CD1c-positive myeloid dendritic cell (primary cell): ENCODE measurements at regions not wholly inside any gene's neighbourhood (a gene's known extent, or its start where the extent isn't known, plus 50 kb on each side); places are given as distances from the start of the nearest gene placed in this dataset.

Experiments used
- DNase-seq: peaks from one replicate; pipeline ENCODE4 v3.0.0-alpha.2; 2016; ENCODE audit errors: extremely low spot score

DNA sequence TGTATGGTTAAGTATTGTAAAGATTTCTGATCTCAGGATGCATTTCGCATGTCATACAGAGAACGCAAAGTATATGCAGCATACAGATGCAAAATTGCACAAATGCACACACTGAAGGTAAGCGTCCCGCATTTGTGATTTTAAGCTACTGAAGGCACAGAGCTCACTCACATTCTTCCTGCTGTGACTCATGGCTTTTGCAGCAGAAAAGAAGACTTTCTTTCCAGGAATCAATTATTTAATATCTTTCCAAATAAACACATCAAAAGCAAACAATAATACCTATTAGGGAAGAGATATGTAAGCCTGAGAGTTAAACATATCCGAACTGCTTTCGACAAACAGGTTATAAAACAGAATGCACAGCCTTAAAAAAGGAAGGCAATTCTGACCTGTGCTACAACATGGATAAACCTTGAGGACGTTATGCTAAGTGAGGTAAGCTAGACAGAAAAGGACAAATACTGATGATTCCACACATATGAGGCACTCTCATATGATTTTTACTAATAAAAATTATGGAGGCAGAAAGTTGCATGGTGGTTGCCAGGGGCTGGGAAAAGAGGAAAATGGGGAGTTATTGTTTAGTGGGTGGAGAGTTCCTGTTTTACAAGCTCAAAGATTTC, 109.0 kb downstream of the TFAP2A start:
- no peak for DNase-seq

DNA sequence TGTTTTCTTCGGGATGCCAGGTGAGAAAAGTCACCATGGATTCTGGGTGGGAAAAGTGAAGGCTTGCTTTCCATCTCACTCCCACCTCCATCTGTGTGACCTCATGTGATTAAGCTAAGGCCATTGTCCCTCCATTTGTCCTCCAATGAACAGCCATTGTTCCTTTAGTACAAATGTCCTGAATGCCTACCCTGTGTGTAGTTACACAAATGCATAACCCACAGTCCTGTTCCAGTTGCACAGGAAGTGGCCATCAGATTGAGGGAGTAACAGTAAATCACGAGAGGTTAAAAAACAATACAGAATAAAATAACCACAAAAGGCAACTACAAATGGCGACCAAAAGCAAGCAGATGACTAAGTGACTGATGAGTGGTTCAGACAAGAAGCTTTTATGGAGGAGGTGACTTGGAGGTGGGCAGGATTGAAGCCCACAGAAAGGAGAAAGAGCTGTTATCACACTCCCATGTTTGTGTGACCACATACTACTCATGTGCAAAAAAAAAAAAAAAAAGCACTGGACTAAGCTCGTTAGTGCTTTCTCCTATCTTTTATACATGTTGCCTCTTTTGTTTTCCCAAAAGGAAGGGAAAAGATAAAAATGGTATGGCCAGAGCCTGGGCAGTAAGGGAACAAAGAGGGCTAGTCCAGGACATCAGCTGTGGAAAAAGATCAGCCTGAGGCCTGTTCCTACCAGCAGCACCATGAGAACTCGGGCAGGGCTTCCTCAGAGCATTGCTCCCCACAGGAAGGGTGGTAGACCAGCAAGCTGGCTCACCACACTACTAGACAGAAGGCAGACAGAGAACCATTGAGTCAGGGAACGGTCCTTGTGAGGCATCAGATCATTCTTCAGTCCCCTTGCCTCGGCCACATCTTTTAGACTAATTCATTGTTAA, 111.0 kb downstream of the TFAP2A start:
- DNase-seq = no peak

DNA sequence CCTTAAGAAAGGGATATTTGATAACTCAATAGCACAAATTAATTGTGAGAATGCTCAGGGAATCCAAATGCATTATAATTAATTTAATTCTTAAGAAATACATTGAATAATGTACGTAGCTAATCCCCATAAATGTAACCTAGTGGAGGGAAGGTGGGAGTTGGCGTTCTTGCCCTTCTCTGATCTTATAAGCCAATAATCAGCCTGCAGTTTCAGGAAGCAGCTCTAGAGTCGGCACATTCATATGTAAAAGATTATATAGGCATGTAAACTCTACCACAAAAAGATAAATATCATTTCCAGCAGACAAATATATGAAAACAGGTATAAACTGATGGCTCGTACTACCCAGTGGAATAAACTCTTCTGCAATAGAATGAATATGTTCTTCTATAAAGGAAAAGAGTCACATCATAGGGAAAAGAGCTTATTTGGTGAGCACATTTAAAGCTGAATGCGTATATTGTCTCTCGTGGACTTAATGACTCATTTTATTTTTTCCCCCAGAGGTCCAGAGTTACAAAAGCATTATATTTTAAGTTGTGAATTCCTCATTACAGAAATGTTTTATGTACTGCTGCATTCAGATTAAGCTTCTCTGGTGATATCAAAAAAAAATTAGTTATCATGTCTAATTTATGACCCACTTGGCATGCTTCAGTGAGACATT, 112.2 kb downstream of the TFAP2A start:
- DNase-seq = no peak

DNA sequence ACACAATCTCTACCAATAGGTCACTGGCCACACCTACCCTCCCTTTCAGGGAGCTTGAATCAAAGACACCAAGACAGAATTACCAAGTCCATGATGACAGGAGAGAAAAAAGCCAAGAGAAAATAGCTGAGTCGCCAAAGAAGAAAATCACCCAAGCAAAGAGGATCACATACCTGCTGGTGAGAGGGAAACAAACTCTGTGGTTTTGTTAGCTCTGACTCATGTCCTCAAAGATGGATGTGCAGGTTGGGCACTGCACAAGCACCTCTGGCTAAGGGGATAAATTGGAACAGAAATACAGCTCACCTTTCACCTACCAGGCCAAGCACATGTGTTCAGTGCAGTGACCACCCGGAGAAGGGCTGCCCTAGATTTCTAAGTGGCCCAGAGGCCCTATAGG, 114.8 kb downstream of the TFAP2A start:
- DNase-seq = no peak

DNA sequence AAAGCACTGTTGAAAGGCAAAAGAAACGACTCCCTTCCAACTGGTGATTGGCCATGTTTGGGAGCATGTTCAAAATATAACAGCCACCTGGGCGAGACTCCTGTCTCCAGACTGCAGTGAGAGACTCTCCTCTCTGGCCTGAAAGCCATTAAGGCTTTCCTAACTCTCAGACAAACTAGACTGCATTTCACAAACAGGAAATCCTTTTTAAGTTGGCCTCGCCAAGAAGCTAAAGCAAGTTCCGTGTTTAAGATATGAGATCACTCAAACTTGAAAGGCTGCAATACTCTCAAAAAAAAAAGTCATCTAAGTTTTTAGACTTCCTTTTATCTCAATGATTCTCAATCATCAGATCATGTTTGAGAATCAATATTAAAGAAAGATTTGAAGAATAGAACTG, 117.0 kb downstream of the TFAP2A start:
- no peak for DNase-seq

DNA sequence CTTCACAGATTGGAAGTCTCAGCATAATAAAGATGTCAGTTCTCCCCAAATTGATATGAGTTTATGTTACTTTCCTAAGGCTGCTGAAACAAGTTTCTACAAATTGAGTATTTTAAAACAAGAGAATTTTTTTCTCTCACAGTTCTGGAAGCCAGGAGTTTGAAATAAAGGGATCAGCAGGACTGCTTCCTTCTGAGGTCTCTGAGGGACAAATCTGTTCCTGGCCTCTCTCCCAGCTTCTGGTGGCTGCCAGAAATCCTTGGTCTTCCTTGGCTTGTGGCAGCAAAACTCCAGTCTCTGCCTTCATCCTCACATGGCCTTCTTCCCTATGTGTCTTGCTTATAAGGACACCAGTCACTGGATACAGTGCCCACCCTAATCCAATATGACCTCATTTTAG, 136.1 kb downstream of the TFAP2A start:
- no peak for DNase-seq

DNA sequence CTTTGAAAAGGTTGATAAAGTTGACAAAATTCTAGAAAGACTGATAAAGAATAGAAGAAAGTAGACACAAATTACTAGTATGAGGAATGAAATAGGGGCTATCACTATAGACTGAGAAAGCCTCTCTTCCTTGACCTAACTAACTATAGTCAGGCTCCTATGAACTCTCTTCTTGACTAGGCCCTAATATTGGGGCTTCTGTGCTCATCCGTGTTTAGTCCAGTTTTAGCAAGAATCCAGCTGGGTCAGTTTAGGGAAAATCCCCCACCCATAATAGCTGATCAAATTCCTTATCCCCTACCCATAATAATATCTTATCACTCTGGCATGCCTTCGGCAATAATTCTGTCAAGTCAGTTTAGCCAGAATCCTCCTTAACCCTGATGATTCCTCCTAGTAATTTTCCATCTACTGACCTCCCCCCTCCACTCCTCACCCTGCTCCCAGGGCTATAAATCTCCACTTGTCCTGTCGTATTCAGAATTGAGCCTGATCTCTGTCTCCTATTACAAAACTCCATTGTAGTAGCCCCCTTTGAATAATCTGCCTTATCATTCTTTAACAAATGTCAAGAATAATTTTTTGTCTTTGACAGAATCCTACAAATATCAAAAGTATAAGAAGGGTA, 138.1 kb downstream of the TFAP2A start:
- DNase-seq = no peak

DNA sequence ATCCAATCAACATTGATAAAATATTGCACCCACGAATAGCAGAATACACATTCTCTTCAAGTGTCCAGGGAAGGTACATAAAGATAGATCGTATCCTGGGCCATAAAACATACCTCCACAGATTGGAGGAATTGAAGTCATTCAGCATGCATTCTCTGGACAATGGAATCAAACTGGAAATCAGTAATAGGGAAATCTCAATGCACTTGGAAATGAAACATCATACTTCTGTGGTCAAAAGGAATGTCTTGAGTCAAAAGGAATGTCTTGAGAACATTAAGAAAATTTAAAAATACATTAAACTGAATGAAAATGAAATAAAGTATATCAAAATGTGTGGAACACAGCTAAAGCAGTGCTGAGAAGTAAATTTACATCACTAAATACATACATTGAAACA, 138.8 kb downstream of the TFAP2A start:
- DNase-seq = no peak

DNA sequence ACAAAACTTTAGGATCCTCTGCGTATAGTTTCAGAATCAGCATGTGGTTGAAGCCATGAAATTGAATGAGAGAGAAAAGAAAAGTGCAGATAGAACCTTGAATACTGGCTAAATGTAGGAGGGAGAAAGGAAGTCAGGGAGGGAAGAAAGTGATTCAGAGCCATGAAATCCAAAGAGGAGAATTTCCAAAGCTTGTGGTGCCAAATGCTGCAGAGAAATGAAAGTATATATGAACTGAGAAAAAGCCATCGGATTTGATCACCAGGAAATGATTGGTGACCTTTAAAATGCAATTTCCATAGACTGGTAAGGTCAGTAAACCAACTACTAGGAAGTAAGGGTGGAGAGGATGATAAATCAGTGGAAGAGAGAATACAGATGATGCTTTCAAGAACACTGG, 142.3 kb downstream of the TFAP2A start:
- no peak for DNase-seq

DNA sequence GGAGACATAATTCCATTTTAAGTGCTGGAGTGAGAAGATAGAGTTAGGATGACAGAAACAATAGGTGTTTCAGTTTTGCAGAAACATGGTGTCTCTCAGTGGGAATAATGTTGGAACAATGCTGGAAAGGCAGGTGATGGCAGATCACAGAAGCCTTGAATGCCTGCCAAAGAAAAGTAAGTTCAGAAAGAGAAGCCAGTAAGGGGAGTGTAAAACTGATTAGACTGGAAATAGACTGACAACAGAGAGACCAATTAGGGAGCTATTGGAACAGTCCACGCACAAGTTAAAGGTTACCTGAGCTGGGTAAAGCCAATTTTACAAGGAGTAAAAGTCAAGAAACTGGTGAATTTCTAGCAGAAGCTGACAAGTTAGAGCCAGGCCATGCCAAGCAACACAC, 142.9 kb downstream of the TFAP2A start:
- no peak for DNase-seq

DNA sequence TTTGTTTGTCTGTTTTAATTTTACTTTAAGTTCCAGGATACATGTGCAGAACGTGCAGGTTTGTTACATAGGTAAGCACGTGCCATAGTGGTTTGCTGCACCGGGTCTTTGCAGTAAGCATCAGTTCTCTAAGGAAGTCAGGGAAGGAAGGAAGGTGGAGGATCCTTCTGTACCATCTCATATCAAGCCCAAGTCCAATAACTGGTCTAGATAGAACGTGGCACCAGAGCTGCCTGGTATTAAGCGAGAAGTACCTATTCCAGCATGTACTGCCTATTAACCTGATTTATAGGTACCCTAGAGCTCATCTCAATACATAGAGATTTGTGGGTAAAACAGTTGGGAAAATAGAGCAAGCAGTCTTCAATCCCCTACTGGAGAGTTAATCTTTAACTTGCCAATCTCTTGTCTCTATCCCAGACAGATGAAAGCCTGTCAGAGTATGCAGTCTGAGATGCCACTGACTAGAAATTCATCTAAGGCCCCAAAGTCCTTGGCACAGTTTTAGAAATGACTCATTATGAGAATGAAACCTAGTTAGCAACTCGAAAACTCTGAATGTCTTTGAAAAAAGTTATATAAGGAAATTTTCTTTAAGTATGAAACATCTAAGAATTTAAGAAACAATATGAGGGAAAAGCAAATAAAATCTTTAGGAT, 144.9 kb downstream of the TFAP2A start:
- no peak for DNase-seq

DNA sequence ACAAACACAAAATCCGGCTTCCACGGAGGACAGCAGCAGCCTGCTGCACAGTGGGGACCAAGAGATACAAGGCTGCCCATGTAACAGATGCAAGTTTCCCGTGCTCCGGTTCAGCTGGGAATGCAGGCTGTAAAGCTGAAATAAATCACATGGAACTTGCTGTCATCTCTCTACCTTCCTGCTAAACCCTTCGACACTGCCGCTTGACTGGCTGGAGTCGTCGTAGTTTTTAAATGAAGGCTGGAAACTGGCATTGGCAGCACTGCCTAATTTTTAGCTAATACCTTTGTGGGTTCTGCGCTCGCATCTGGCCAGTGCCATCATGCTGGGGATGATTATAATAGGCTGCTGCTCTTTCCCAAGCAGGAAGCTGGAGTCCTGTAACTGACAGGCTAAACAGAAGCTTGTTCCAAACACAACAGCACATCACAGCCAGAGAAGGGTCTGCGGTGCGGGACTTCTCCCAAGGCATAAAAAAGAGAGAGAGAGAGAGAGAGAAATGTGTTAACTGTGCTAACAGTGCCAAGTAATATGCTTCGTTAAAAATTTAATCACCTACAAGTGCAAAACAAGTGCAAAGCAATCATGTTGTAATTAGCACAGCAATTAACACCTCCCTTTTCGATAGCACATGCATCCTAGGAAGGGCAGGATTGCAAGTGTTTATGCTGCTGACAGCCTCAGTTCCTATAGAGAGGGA, 146.1 kb downstream of the TFAP2A start:
- no peak for DNase-seq

DNA sequence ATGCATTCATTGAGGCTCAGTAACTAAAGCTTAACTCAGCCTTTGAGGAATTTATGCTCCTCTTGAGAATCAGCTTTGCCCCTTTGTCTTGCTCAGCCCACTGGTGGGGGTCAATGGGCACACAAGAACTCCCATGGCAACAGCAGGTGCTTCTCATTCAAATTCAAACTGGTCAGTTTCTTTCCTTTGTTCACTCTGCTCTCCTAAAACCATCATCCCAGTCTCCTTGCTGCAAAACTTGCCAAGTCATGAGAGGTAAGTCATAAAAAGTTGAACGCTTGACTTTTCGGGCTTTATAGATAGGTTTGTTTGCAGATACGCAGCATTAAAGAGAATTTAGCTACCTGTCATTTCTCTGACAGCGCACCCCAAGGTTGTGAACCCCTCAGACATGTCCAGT, 146.8 kb downstream of the TFAP2A start:
- no peak for DNase-seq

DNA sequence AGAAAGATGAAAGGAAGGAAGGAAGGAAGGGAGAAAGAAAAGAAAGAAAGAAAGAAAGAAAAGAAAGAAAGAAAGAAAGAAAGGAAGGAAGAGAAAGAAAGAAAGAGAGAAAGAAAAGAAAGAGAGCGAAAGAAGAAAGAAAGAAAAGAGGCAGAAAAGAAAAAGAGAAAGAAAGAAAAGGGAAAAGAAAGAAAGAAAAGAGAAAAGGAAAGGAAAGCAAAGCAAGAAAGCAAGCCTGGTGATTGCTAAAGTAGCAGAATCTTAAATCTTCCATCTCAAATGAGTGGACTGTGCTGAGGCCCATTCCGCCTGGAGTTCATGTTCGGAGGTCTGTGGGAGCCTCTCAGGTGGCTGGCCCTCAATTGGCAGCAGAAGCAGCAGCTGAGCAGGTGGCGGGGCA, 148.4 kb downstream of the TFAP2A start:
- no peak for DNase-seq

DNA sequence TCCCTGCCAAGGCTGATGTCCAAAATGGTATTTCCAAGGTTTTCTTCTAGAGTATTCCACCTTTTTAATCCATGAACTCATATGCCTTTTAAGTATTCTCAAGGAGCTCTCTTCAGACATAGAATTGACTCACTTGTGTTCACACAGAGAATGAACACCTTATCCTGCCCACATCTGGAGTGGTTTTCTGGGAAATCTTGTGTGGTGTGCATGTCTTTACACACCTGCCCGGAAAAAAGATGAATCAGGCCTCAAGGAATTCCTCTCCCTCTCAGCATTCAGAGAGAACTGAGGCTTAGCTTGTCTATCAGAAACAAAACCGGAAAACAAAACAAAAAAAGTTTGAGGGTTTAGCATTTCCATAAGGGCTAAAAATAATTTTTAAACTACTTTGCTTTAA, 148.8 kb downstream of the TFAP2A start:
- DNase-seq = no peak

DNA sequence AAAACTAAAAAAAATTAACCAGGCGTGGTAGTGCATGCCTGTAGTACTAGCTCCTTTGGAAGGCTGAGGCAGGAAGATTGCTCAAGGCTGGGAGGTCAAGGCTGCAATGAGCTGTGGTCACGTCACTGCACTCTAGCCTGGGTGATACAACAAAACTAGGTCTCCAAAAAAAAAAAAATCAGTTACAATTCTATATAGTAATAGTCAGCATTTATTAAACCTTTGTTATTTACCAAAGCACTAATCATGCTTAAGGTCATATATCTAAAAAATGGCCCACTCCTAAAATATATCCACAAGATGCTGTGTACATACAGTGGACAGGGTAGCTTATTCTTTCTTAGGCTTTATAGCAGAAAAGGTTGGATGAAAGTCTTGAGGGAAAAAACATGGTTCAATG, 152.4 kb downstream of the TFAP2A start:
- DNase-seq = no peak

DNA sequence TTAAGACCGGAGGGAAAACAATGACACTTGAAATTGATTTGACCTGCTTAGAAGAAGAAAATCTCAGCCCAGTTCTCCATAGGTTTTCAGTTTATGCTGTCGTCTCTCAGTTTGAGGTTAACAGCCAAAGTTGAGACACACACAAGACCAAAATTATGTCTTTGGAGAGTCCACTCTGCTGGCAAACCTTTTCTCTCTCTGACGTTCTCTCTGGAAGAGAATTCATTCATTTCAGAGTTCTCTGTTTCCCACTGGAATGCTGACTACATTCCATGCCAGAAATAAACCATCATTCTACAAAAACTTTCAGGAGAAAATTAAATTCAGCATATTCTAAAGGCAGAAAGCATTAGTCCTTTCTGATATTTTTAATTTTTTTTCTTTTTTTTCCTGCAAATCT, 155.2 kb downstream of the TFAP2A start:
- DNase-seq = no peak

DNA sequence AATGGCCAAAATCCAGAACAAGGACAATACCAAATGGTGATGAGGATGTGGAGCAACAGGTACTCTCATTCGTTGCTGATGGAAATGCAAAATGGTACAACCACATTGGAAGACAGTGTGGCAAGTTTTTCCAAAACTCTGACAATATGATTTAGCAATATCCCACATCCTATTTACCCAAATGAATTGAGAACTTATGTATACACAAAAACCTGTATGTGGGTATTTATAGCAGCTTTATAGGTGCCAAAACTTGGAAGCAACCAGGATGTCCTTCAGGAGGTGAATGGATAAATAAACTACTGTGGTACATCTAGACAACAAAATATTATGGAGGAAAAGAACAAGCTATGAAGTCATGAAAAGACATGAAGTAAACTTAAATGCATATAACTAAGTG, 156.5 kb downstream of the TFAP2A start:
- DNase-seq = no peak

DNA sequence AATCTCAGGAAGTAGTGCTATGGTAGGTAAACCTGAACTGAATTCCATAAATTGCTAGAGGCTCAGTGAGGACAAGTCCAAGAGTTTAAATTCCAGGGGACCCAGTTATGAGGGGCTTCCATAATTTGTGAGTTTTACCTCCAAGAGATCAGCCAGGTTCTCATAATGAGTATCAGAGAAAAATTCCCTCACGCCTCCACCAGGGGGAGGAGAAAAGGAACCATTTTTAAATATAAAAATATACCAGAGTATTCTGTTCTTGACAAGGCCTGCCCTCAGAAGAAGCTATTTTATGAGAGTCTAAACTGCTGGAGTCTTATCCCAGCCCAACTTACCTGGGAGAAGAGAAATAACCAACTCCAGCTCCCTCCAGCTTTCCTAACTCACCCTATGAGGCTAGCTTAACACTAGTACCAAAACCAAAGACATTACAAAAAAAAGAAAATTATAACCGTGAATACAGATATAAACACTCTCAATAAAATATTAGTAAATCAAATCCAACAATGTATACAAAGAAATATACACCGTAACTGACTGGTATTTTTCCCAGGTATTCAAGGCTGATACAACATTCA, 158.7 kb downstream of the TFAP2A start:
- DNase-seq = no peak

DNA sequence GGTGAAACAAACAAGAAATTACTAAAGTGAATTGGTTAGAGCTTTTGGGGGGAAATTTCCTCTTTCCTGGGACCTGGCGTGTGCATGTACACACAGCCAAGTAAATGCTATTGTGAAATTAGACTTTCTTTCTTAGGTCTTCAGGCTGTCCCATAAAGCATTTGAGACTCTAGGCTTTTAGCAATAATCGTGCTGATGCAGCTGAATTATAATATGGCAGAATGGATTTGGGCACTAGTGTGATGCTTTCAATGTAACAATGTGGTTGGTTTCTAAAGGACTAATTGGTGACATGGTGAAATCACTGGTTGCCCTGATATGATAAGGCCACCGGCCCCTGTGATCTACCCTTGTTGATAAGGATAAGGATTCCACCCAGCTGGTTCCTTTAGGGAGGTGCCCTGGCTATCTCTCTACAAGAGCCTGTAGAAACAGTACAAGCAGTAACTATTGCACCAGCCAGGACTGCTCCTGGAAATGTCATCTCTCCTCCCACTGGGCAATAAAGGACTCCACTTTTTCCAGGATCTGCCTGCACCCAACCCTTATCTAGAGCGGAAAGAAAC, 164.1 kb downstream of the TFAP2A start:
- DNase-seq = no peak

DNA sequence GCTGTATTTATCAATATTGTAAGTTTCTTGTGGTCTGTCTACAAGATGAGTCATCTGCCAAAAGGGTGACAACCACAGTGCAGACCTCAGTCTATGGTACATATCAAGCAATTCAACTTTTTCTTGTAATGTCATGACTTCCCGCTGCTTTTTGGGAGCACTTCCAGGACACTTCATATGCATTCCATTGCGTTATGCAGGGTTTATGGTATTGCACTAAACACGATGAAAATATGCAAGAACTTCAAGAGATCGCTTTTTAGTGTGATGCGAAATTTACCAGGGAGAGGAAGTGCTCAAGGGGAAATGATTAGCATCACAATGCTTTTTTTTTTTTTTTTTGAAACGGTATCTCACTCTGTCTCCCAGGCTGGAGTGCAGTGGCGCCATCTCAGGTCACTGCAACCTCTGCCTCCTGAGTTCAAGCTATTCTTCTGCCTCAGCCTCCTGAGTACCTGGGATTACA, 166.5 kb downstream of the TFAP2A start:
- no peak for DNase-seq
